Vagina (tissue), 2 donors: ENCODE measurements at regions not wholly inside any gene's neighbourhood (a gene's known extent, or its start where the extent isn't known, plus 50 kb on each side); places are given as distances from the start of the nearest gene placed in this dataset.

Experiments
- DNase-seq, 2 donors: peaks; one replicate each; pipeline ENCODE4 v3.0.0-alpha.2; 2017; ENCODE audit errors: extremely low spot score in 2 of 2
- H3K27ac ChIP-seq: fragments of 200-600 bp; sonication (generic); one replicate; pipeline ENCODE4 v1.5.1; 2019
- H3K27me3 ChIP-seq: fragments of 200-600 bp; sonication (generic); one replicate; pipeline ENCODE4 v1.5.1; 2019
- H3K36me3 ChIP-seq, 2 donors: fragments of 200-600 bp; sonication (generic); one replicate each; pipeline ENCODE4 v1.5.1; 2017 to 2019
- H3K4me1 ChIP-seq: fragments of 200-600 bp; sonication (generic); one replicate; pipeline ENCODE4 v1.5.1; 2019
- H3K4me3 ChIP-seq, 2 donors: fragments of 200-600 bp; sonication (generic); 1 replicate in 1 of 2; 2 replicates in 1 of 2; pipeline ENCODE4 v1.5.1; 2016 to 2019
- H3K9me3 ChIP-seq: fragments of 200-600 bp; sonication (generic); one replicate; pipeline ENCODE4 v1.5.1; 2019
- POLR2A ChIP-seq, 2 donors: fragments of 450-650 bp; IDR thresholded peaks; one replicate each; pipeline ENCODE4 v1.6.1; 2017; ENCODE audit warnings: antibody characterized with exemption in 2 of 2, mild to moderate bottlenecking in 2 of 2, moderate library complexity in 2 of 2
- POLR2AphosphoS5 ChIP-seq, 2 donors: sonication (generic); formaldehyde crosslinking; IDR thresholded peaks; one replicate each; pipeline ENCODE4 v1.9.0; 2017; ENCODE audit warnings: antibody characterized with exemption in 2 of 2, mild to moderate bottlenecking in 2 of 2, low read depth in 1 of 2; ENCODE audit not compliant: insufficient read depth in 1 of 2
- intact Hi-C: fragments of 100-400 bp; cut with DNase I; formaldehyde crosslinking; loops from one replicate; pipeline ENCODE4 v1.15.1; 2023
- TF ChIP-seq, protein P1 (sequence below), 3 experiments: fragments of 450-650 bp in 2 of 3; fragments of 200-600 bp in 1 of 3; sonication (generic) in 1 of 3; IDR thresholded peaks; one replicate each; pipeline ENCODE4 v1.5.1; 2017 to 2019; ENCODE audit warnings: antibody characterized with exemption in 3 of 3, mild to moderate bottlenecking in 2 of 3, moderate library complexity in 2 of 3

DNA sequence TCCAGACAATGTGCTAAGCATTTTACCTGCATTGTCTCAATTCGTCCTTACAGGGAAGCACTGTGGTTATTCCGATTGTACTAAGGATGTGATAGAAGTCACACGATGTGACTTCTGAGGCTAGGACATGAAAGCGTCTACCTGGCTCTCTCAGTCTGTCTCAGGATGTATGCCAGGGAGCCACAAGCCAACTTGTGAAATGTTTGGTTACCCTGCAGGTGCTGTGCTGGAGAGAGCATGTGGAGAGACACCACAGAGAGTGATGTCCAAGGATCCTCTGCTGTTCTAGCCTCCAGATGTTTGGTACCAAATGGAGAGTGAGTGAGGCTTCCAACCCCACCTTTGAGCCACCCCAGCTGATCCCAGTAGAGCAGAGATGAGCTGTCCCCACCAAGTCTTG is 120.1 kb upstream of the IL12B start:
- no peaks in the 10 kb centered on the region for H3K36me3 ChIP-seq
- intact Hi-C loops = loop anchor here (10.0 kb wide), 1 partner anchor 314 kb away; no protein-coding TSS in a partner anchor
- no peak overlapping the region for H3K4me3 ChIP-seq
- TF ChIP-seq, protein P1, sequence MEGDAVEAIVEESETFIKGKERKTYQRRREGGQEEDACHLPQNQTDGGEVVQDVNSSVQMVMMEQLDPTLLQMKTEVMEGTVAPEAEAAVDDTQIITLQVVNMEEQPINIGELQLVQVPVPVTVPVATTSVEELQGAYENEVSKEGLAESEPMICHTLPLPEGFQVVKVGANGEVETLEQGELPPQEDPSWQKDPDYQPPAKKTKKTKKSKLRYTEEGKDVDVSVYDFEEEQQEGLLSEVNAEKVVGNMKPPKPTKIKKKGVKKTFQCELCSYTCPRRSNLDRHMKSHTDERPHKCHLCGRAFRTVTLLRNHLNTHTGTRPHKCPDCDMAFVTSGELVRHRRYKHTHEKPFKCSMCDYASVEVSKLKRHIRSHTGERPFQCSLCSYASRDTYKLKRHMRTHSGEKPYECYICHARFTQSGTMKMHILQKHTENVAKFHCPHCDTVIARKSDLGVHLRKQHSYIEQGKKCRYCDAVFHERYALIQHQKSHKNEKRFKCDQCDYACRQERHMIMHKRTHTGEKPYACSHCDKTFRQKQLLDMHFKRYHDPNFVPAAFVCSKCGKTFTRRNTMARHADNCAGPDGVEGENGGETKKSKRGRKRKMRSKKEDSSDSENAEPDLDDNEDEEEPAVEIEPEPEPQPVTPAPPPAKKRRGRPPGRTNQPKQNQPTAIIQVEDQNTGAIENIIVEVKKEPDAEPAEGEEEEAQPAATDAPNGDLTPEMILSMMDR (IDR thresholded peaks at IDR 0.05) = no peak
- TF ChIP-seq POLR2A (IDR thresholded peaks at IDR 0.05) (no peak), POLR2AphosphoS5 (IDR thresholded peaks at IDR 0.05; ENCODE audit: insufficient read depth in 1 of 2, low read depth in 1 of 2) (no peak)
- H3K9me3 ChIP-seq = no peaks in the 10 kb centered on the region
- H3K4me1 ChIP-seq = no peaks in the 10 kb centered on the region
- no peaks in the 10 kb centered on the region for H3K27me3 ChIP-seq
- H3K27ac ChIP-seq = no peak overlapping the region
- no peak for DNase-seq

DNA sequence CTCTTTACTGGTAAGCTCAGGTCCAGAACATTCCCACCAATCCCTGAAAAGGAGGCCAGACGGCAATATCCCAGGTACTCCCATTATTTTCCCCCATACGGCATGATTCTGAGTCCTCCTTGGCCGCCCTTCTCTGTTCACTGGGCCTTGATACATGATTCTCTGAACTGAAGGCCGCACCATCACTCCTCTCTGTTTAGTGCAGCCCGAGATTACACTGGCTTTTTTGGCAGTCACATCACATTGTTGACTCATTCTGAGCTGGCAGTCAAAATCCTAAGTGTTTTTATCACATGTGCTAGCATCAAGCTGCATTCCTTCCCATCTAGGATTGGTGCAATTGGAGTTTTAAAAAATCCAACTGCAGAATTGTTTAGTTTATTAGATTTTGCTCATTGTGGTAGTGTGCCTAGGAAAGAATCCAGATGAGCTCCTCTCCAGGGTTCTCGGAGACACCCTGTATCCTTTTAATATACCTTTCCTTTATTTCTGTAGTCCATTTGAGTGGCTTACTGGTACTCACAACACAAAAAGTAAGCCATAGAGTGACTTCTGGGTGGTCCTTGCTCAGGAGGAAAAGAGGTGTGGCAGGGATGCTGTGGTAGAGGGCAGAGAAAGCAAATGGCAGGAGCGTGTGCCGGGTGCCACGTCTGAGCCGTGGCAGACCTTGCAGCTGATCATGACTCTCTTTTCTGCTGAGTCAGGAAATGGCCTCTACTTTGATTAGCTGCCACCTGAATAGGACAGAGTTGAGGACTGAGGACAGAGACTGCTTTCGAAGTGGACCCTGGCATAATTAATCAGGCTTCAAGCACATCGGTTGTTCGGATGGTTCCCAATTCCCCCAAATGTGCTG is 121.1 kb upstream of the IL12B start:
- intact Hi-C loops = loop anchor here (10.0 kb wide), 1 partner anchor 313 kb away; no protein-coding TSS in a partner anchor
- Histone ChIP-seq H3K27ac (peak overlapping the region; percentile 43), H3K9me3 (no peaks in the 10 kb centered on the region), H3K4me1 (no peaks in the 10 kb centered on the region), H3K36me3 (no peaks in the 10 kb centered on the region), H3K27me3 (no peaks in the 10 kb centered on the region), H3K4me3 (no peak overlapping the region)
- peak in 1 of 2 donors; percentile 91 for DNase-seq
- peak in 1 of 2 donors; percentile 82 for TF ChIP-seq POLR2AphosphoS5 (IDR thresholded peaks at IDR 0.05; ENCODE audit: insufficient read depth in 1 of 2, low read depth in 1 of 2)
- TF ChIP-seq, protein P1 (IDR thresholded peaks at IDR 0.05) = no peak

GRCh38 chr5:159452480-159453167 is 122.3 kb upstream of the IL12B start:
- Histone ChIP-seq H3K4me1 (no peaks in the 10 kb centered on the region), H3K36me3 (no peaks in the 10 kb centered on the region), H3K27ac (no peak overlapping the region), H3K4me3 (no peak overlapping the region), H3K27me3 (no peaks in the 10 kb centered on the region), H3K9me3 (no peaks in the 10 kb centered on the region)
- intact Hi-C loops = loop anchor here (10.0 kb wide), 1 partner anchor 312 kb away; no protein-coding TSS in a partner anchor
- no peak for DNase-seq
- no peak for TF ChIP-seq POLR2AphosphoS5 (IDR thresholded peaks at IDR 0.05; ENCODE audit: insufficient read depth in 1 of 2, low read depth in 1 of 2)
- TF ChIP-seq, protein P1 (IDR thresholded peaks at IDR 0.05) = no peak

GRCh38 chr5:159453209-159453608 is 122.9 kb upstream of the IL12B start:
- DNase-seq = no peak
- TF ChIP-seq POLR2AphosphoS5 (IDR thresholded peaks at IDR 0.05; ENCODE audit: insufficient read depth in 1 of 2, low read depth in 1 of 2) = no peak
- TF ChIP-seq POLR2A (IDR thresholded peaks at IDR 0.05) = no peak
- TF ChIP-seq, protein P1 (IDR thresholded peaks at IDR 0.05) = no peak
- Histone ChIP-seq H3K4me3 (no peak overlapping the region), H3K36me3 (no peaks in the 10 kb centered on the region), H3K27ac (no peak overlapping the region), H3K9me3 (no peaks in the 10 kb centered on the region), H3K4me1 (no peaks in the 10 kb centered on the region), H3K27me3 (no peaks in the 10 kb centered on the region)
- intact Hi-C loops = loop anchor here (10.0 kb wide), 1 partner anchor 312 kb away; no protein-coding TSS in a partner anchor
